HG03280 (cell line): ENCODE measurements at regions not wholly inside any gene's neighbourhood (a gene's known extent, or its start where the extent isn't known, plus 50 kb on each side); places are given as distances from the start of the nearest gene placed in this dataset.
"Not testable (repeated sequence)": the region's sequence is repeated elsewhere in the genome, so short reads cannot be mapped to it uniquely, and the experiment has no call there.

Experiments used
- ATAC-seq: cut with Tn5 transposase; IDR thresholded peaks from one replicate; pipeline ENCODE4 v1.9.1; 2021; ENCODE audit warnings: mild to moderate bottlenecking, moderate library complexity; ENCODE audit not compliant: unreplicated experiment

- ATAC-seq: no peak
Measured at GRCh38 chr2:192669505-192670091, 474.9 kb upstream of the TMEFF2 start.

GRCh38 chr2:192660555-192660954, 465.8 kb upstream of the TMEFF2 start:
- not testable (repeated sequence) for ATAC-seq

GRCh38 chr2:192657362-192657761, 462.6 kb upstream of the TMEFF2 start:
- no peak for ATAC-seq

GRCh38 chr2:192655916-192656315, 461.2 kb upstream of the TMEFF2 start:
- no peak for ATAC-seq

- no peak for ATAC-seq
Measured at GRCh38 chr2:192645811-192646598, 451.3 kb upstream of the TMEFF2 start.

- no peak for ATAC-seq
Measured at GRCh38 chr2:192634557-192634956, 439.8 kb upstream of the TMEFF2 start.

GRCh38 chr2:192628017-192628416, 433.3 kb upstream of the TMEFF2 start:
- ATAC-seq: no peak

- no peak for ATAC-seq
Measured at GRCh38 chr2:192615105-192615504, 420.4 kb upstream of the TMEFF2 start.

- ATAC-seq: no peak
Measured at GRCh38 chr2:192604295-192604694, 409.6 kb upstream of the TMEFF2 start.

- not testable (repeated sequence) for ATAC-seq
Measured at GRCh38 chr2:192598649-192599048, 403.9 kb upstream of the TMEFF2 start.

GRCh38 chr2:192593561-192593960, 398.8 kb upstream of the TMEFF2 start:
- ATAC-seq: no peak

- no peak for ATAC-seq
Measured at GRCh38 chr2:192591617-192592016, 396.9 kb upstream of the TMEFF2 start.

GRCh38 chr2:192585418-192585817, 390.7 kb upstream of the TMEFF2 start:
- no peak for ATAC-seq

GRCh38 chr2:192584976-192585375, 390.2 kb upstream of the TMEFF2 start:
- ATAC-seq: no peak

GRCh38 chr2:192579965-192580700, 385.4 kb upstream of the TMEFF2 start:
- ATAC-seq: no peak

- ATAC-seq: no peak
Measured at GRCh38 chr2:192578780-192579179, 384.0 kb upstream of the TMEFF2 start.

GRCh38 chr2:192577706-192578105, 383.0 kb upstream of the TMEFF2 start:
- ATAC-seq: no peak

GRCh38 chr2:192574552-192574951, 379.8 kb upstream of the TMEFF2 start:
- ATAC-seq: no peak

GRCh38 chr2:192571636-192572035, 376.9 kb upstream of the TMEFF2 start:
- ATAC-seq: no peak

- ATAC-seq: no peak
Measured at GRCh38 chr2:192570788-192571187, 376.1 kb upstream of the TMEFF2 start.

GRCh38 chr2:192566863-192567262, 372.1 kb upstream of the TMEFF2 start:
- ATAC-seq: no peak

- ATAC-seq: no peak
Measured at GRCh38 chr2:192560326-192560725, 365.6 kb upstream of the TMEFF2 start.
